ENCODE measurements at regions not wholly inside any gene's neighbourhood (a gene's known extent, or its start where the extent isn't known, plus 50 kb on each side); places are given as distances from the start of the nearest gene placed in this dataset.

DNA sequence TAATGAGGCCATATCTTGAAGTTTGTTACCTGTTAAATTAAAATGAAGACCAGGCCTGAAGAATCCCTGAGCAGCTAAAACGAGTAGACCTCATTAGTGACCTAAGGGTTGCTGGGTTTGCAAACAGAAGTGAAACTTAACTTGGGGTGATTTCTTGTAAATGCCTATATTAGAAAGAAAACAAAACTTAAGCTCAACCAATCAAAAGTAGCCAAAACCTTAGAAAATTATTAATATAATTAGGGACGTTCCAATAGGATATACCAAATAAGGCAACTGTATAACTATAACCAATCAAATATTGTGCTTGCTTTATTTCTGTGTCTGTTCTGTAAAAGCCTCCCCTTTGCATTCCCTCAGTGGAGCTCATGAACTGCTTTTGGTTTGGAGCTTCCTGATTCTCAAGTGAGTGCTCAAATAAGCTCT, 137.9 kb upstream of the VRK2 start:
- Histone ChIP-seq H2AFZ (ENCODE audit: low read depth, low read length) (no peak overlapping the region), H3K27ac (ENCODE audit: insufficient read depth, low read depth, low read length) (no peak overlapping the region), H3K27me3 (ENCODE audit: control insufficient read depth in 2 of 2, insufficient read depth in 2 of 2, low read length in 2 of 2) (no peaks in the 10 kb centered on the region), H3K9me3 (replicated peaks; ENCODE audit: control insufficient read depth, insufficient read depth, low read length) (no peaks in the 10 kb centered on the region), H3K4me2 (ENCODE audit: insufficient read depth, low read length) (no peak overlapping the region), H3K4me3 (replicated peaks in 1 of 3; ENCODE audit: insufficient read depth in 1 of 3, low read depth in 1 of 3, low read length in 3 of 3) (no peak overlapping the region), H3K9ac (replicated peaks; ENCODE audit: extremely low read depth, insufficient read depth, low read length) (no peak overlapping the region), H3K4me1 (ENCODE audit: control insufficient read depth, extremely low read depth, insufficient read depth, low read length) (no peaks in the 10 kb centered on the region), H3K9me1 (replicated peaks; ENCODE audit: control insufficient read depth, extremely low read depth, insufficient read depth, low read length) (no peaks in the 10 kb centered on the region), H3K79me2 (ENCODE audit: control insufficient read depth, insufficient read depth, low read length) (no peaks in the 10 kb centered on the region), H3K36me3 (ENCODE audit: control insufficient read depth in 2 of 2, extremely low read depth in 1 of 2, insufficient read depth in 2 of 2, low read length in 2 of 2) (no peaks in the 10 kb centered on the region), H4K20me1 (replicated peaks; ENCODE audit: control insufficient read depth, extremely low read depth, insufficient read depth, low read length) (no peaks in the 10 kb centered on the region)
- no peak for FAIRE-seq
- DNase-seq (ENCODE audit: low read depth, low spot score) = no peak
- dilution Hi-C loops (cut with MboI; ENCODE audit: extremely low pct_ligation_motif_present, low sequenced_read_pairs) = no loop called here
- intact Hi-C loops (cut with micrococcal nuclease) = loop anchor here (5.0 to 10.0 kb wide), 6 partner anchors 139 to 774 kb away; partner anchors contain the start of genes FANCL and VRK2
- no TSS peak for BruUV-seq (replicated peaks)
- ChIA-PET POLR2A (no interaction called here), CTCF (interaction anchor here (0.9 to 12.9 kb wide), 3 partner anchors 220 to 772 kb away, joined by 3 to 231 read pairs (median 4); no protein-coding TSS in a partner anchor)
- no peak for TF ChIP-seq EZH2 (IDR thresholded peaks at IDR 0.05; ENCODE audit: borderline replicate concordance, low read depth, low read length, severe bottlenecking)
- TF ChIP-seq POLR2AphosphoS5 (IDR thresholded peaks at IDR 0.05; ENCODE audit: insufficient read depth, low read depth, low read length) = no peak
- TF ChIP-seq MYC (IDR thresholded peaks at IDR 0.05; ENCODE audit: low read depth, low read length) = no peak
- TF ChIP-seq CTCF (IDR thresholded peaks at IDR 0.05; ENCODE audit: extremely low read depth in 1 of 2, insufficient read depth in 1 of 2, low read depth in 1 of 2, low read length in 2 of 2) = no peak
- no peak for TF ChIP-seq GATA2 (IDR thresholded peaks at IDR 0.05; ENCODE audit: insufficient read depth, insufficient read length, low read depth, low read length)
- no peak for TF ChIP-seq JUN (IDR thresholded peaks at IDR 0.05; ENCODE audit: borderline replicate concordance, insufficient read depth, insufficient read length, low read depth)
- TF ChIP-seq FOS (IDR thresholded peaks at IDR 0.05; ENCODE audit: borderline replicate concordance, insufficient read depth, low read length) = no peak
- no peak for TF ChIP-seq POLR2A (IDR thresholded peaks at IDR 0.05; ENCODE audit: low read depth, low read length)
- TF ChIP-seq MAX (IDR thresholded peaks at IDR 0.05; ENCODE audit: insufficient read depth, insufficient read length) = no peak

Data from endothelial cell of umbilical vein (primary cell).